NCI-H82 (cell line): ENCODE measurements at regions not wholly inside any gene's neighbourhood (a gene's known extent, or its start where the extent isn't known, plus 50 kb on each side); places are given as distances from the start of the nearest gene placed in this dataset.
A peak's percentile ranks its signal among the peaks of the same experiment; 100 is the strongest.

Experiments
- DNase-seq: peaks from one replicate; lab custom pipeline; 2025; lab: John Stamatoyannopoulos, UW

- peak; percentile 26 for DNase-seq
Observed at GRCh38 chr12:124162151-124163110, 132.5 kb upstream of the RFLNA start.

GRCh38 chr12:124165695-124166094, 129.2 kb upstream of the RFLNA start:
- no peak for DNase-seq

- no peak for DNase-seq
Observed at GRCh38 chr12:124167141-124167540, 127.8 kb upstream of the RFLNA start.

- no peak for DNase-seq
Observed at GRCh38 chr12:124168016-124168786, 126.7 kb upstream of the RFLNA start.

GRCh38 chr12:124169577-124170284, 125.2 kb upstream of the RFLNA start:
- DNase-seq: no peak

- no peak for DNase-seq
Observed at GRCh38 chr12:124170760-124171159, 124.1 kb upstream of the RFLNA start.

- no peak for DNase-seq
Observed at GRCh38 chr12:124171231-124171979, 123.5 kb upstream of the RFLNA start.

GRCh38 chr12:124172636-124173035, 122.3 kb upstream of the RFLNA start:
- DNase-seq: no peak

- DNase-seq: no peak
Observed at GRCh38 chr12:124173692-124174091, 121.2 kb upstream of the RFLNA start.

GRCh38 chr12:124174451-124175348, 120.2 kb upstream of the RFLNA start:
- DNase-seq: no peak

- no peak for DNase-seq
Observed at GRCh38 chr12:124175704-124176103, 119.2 kb upstream of the RFLNA start.

GRCh38 chr12:124177276-124177950, 117.5 kb upstream of the RFLNA start:
- DNase-seq: no peak

- DNase-seq: no peak
Observed at GRCh38 chr12:124177951-124178316, 117.0 kb upstream of the RFLNA start.

GRCh38 chr12:124179936-124180607, 114.8 kb upstream of the RFLNA start:
- peak; percentile 26 for DNase-seq

- no peak for DNase-seq
Observed at GRCh38 chr12:124183172-124183571, 111.7 kb upstream of the RFLNA start.

- DNase-seq: no peak
Observed at GRCh38 chr12:124184456-124184855, 110.4 kb upstream of the RFLNA start.

GRCh38 chr12:124185971-124186686, 108.8 kb upstream of the RFLNA start:
- DNase-seq: no peak

GRCh38 chr12:124188084-124188483, 106.8 kb upstream of the RFLNA start:
- DNase-seq: peak; percentile 44
